Liver (tissue), 8 donors: ENCODE measurements at regions not wholly inside any gene's neighbourhood (a gene's known extent, or its start where the extent isn't known, plus 50 kb on each side); places are given as distances from the start of the nearest gene placed in this dataset.

Source experiments
- DNase-seq: peaks from one replicate; pipeline ENCODE4 v3.0.0-alpha.2; 2017; ENCODE audit warnings: low spot score
- H3K27ac ChIP-seq, 2 donors: one replicate each; pipeline ENCODE4 v1.7.0; 2013; ENCODE audit warnings: inconsistent platforms in 2 of 2, low read length in 2 of 2, control low read depth in 1 of 2, low read depth in 1 of 2, mild to moderate bottlenecking in 1 of 2
- H3K27me3 ChIP-seq, 4 donors: one replicate each; pipeline versions ENCODE4 v1.6.1 to v1.7.0; 2013; ENCODE audit warnings: low read length in 3 of 4, inconsistent platforms in 1 of 4, mild to moderate bottlenecking in 1 of 4, moderate library complexity in 1 of 4; ENCODE audit not compliant: control insufficient read depth in 4 of 4, insufficient read depth in 4 of 4
- H3K36me3 ChIP-seq, 4 donors: one replicate each; pipeline versions ENCODE4 v1.6.1 to v1.7.0; 2013; ENCODE audit warnings: low read length in 3 of 4, mild to moderate bottlenecking in 3 of 4, low read depth in 1 of 4, moderate library complexity in 1 of 4; ENCODE audit not compliant: control insufficient read depth in 4 of 4, insufficient read depth in 3 of 4
- H3K4me1 ChIP-seq, 4 donors: one replicate each; pipeline versions ENCODE4 v1.6.1 to v1.7.0; 2013; ENCODE audit warnings: low read length in 3 of 4, mild to moderate bottlenecking in 3 of 4, moderate library complexity in 1 of 4; ENCODE audit not compliant: control insufficient read depth in 4 of 4, insufficient read depth in 4 of 4
- H3K4me3 ChIP-seq, 3 donors: one replicate each; pipeline versions ENCODE4 v1.6.1 to v1.7.0; 2013; ENCODE audit warnings: low read length in 3 of 3, control low read depth in 1 of 3, low read depth in 1 of 3, mild to moderate bottlenecking in 1 of 3
- H3K9ac ChIP-seq, 2 donors: one replicate each; pipeline ENCODE4 v1.7.0; 2013; ENCODE audit warnings: low read length in 2 of 2, mild to moderate bottlenecking in 2 of 2, moderate library complexity in 2 of 2, control low read depth in 1 of 2, low read depth in 1 of 2
- H3K9me3 ChIP-seq, 4 donors: one replicate each; pipeline versions ENCODE4 v1.6.1 to v1.7.0; 2013; ENCODE audit warnings: low read length in 3 of 4; ENCODE audit not compliant: control insufficient read depth in 4 of 4
- EGR1 ChIP-seq, 2 donors: IDR thresholded peaks; 2 replicates each; pipeline ENCODE4 v1.6.1; 2016 to 2018; ENCODE audit warnings: antibody characterized with exemption in 2 of 2, low read depth in 2 of 2
- FOXA1 ChIP-seq: IDR thresholded peaks from 2 replicates; pipeline ENCODE4 v1.6.1; 2016; ENCODE audit warnings: antibody characterized with exemption
- FOXA2 ChIP-seq: IDR thresholded peaks from 2 replicates; pipeline ENCODE4 v1.6.1; 2016; ENCODE audit warnings: antibody characterized with exemption
- GABPA ChIP-seq, 2 donors: IDR thresholded peaks in 1 of 2; conservative IDR thresholded peaks in 1 of 2; 2 replicates each; pipeline ENCODE4 v1.6.1; 2016; ENCODE audit warnings: antibody characterized with exemption in 2 of 2, mild to moderate bottlenecking in 1 of 2, moderate library complexity in 1 of 2
- HNF4A ChIP-seq, 2 donors: conservative IDR thresholded peaks; 2 replicates each; pipeline ENCODE4 v1.6.1; 2016; ENCODE audit warnings: antibody characterized with exemption in 2 of 2, mild to moderate bottlenecking in 2 of 2
- HNF4G ChIP-seq: IDR thresholded peaks from 2 replicates; pipeline ENCODE4 v1.6.1; 2016; ENCODE audit warnings: antibody characterized with exemption
- JUND ChIP-seq, 2 donors: IDR thresholded peaks; 2 replicates each; pipeline ENCODE4 v1.6.1; 2016; ENCODE audit warnings: antibody characterized with exemption in 2 of 2
- NR2F2 ChIP-seq: IDR thresholded peaks from 2 replicates; pipeline ENCODE4 v1.6.1; 2016; ENCODE audit warnings: antibody characterized with exemption
- RAD21 ChIP-seq, 2 donors: IDR thresholded peaks; 2 replicates each; pipeline ENCODE4 v1.6.1; 2016; ENCODE audit warnings: antibody characterized with exemption in 2 of 2, mild to moderate bottlenecking in 2 of 2
- RXRA ChIP-seq, 2 donors: IDR thresholded peaks; 2 replicates each; pipeline ENCODE4 v1.6.1; 2017 to 2018; ENCODE audit warnings: antibody characterized with exemption in 2 of 2, mild to moderate bottlenecking in 1 of 2
- SP1 ChIP-seq: IDR thresholded peaks from 2 replicates; pipeline ENCODE4 v1.6.1; 2018; ENCODE audit warnings: antibody characterized with exemption, mild to moderate bottlenecking
- TAF1 ChIP-seq: conservative IDR thresholded peaks from 2 replicates; pipeline ENCODE4 v1.6.1; 2016; ENCODE audit warnings: antibody characterized with exemption, mild to moderate bottlenecking
- YY1 ChIP-seq: IDR thresholded peaks from 2 replicates; pipeline ENCODE4 v1.6.1; 2016; ENCODE audit warnings: antibody characterized with exemption, mild to moderate bottlenecking
- WGBS: extraction: QIAGEN DNeasy Blood & Tissue Kit; methylation state at CpG from one replicate; pipeline ENCODE4 v1.1.7; 2013; 5-methylcytosine and 5-hydroxymethylcytosine counted together
- TF ChIP-seq, protein P1 (sequence below): IDR thresholded peaks from 2 replicates; pipeline ENCODE4 v1.6.1; 2016; ENCODE audit warnings: antibody characterized with exemption
- TF ChIP-seq, protein P2 (sequence below): IDR thresholded peaks from 2 replicates; pipeline ENCODE4 v1.6.1; 2016; ENCODE audit warnings: antibody characterized with exemption
- TF ChIP-seq, protein P3 (sequence below): fragments of 150-350 bp; IDR thresholded peaks from 2 replicates; pipeline ENCODE4 v1.5.1; 2017; ENCODE audit warnings: improper control_type of control experiment, low read depth, low read length; ENCODE audit not compliant: missing input control
- TF ChIP-seq, protein P4 (sequence below): IDR thresholded peaks from 2 replicates; pipeline ENCODE4 v1.6.1; 2016; ENCODE audit warnings: antibody characterized with exemption, mild to moderate bottlenecking
- donor health status: healthy.
- donor health status: healthy.
- donor health status: healthy.
- donor health status: healthy.
- donor health status: healthy.

DNA sequence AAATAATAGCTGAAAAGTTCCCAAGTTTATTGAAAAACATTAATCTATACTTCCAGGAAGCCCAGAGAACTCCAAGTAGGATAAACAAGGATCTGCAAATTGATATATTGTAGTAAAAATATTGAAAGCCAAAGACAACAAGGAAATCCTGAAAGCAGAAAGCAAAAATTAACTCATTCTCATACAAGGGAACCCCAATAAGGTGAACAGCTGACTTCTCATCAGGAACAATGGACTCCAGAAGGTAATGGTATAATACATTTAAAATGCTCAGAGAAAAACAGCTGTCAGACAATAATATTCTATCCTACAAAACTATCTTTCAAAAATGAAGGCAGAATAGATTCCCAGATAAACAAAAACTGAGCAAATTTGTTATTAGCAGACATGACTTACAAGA, 138.1 kb upstream of the BMP4 start:
- TF ChIP-seq SP1 (no peak), RAD21 (IDR thresholded peaks at IDR 0.05) (no peak), EGR1 (IDR thresholded peaks at IDR 0.05; ENCODE audit: low read depth in 2 of 2) (no peak), GABPA (IDR thresholded peaks at IDR 0.05 in 1 of 2, conservative IDR thresholded peaks at IDR 0.05 in 1 of 2) (no peak)
- TF ChIP-seq, protein P1, sequence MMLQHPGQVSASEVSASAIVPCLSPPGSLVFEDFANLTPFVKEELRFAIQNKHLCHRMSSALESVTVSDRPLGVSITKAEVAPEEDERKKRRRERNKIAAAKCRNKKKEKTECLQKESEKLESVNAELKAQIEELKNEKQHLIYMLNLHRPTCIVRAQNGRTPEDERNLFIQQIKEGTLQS, result no peak
- Histone ChIP-seq H3K4me1 (no peaks in the 10 kb centered on the region), H3K9me3 (peaks cover 0 to 14% (median 4%) of the 10 kb centered on the region in 4 donors)

DNA sequence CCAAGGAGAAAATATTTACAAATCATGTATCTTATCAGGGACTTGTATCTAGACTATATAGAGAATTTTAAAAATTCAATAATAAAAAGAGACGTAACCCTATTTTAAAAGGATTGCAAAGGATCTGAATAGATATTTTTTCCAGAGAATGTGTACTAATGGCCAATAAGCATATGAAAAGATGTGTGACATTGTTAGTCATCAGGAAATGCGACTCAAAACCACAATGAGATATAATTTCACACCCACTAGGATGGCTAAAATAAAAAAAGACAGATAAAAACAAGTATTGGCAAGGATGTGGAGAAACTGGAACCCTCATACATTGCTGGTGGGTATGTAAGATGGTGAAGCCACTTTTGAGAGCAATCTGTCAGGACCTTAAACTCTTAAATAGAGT, 141.9 kb upstream of the BMP4 start:
- DNase-seq, result no peak
- Histone ChIP-seq H3K4me1 (no peaks in the 10 kb centered on the region), H3K27me3 (peaks cover 0 to 2% (median 0%) of the 10 kb centered on the region in 4 donors), H3K9me3 (peaks cover 0 to 14% (median 1%) of the 10 kb centered on the region in 4 donors), H3K4me3 (no peak overlapping the region), H3K9ac (no peak overlapping the region), H3K27ac (no peak overlapping the region), H3K36me3 (no peaks in the 10 kb centered on the region)
- TF ChIP-seq HNF4G (no peak), RAD21 (IDR thresholded peaks at IDR 0.05) (no peak), EGR1 (IDR thresholded peaks at IDR 0.05; ENCODE audit: low read depth in 2 of 2) (no peak)
- TF ChIP-seq, protein P2, sequence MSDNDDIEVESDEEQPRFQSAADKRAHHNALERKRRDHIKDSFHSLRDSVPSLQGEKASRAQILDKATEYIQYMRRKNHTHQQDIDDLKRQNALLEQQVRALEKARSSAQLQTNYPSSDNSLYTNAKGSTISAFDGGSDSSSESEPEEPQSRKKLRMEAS, result no peak
- WGBS, result 92% methylated on average over 2 of the region's 2 CpGs

More for the DNA sequence above, 138.1 kb upstream of the BMP4 start:
- Histone ChIP-seq H3K36me3 (no peaks in the 10 kb centered on the region), H3K9ac (no peak overlapping the region), H3K27me3 (no peaks in the 10 kb centered on the region), H3K27ac (no peak overlapping the region), H3K4me3 (peak overlapping the region in 1 of 3 donors; percentile 35)
- no peak for DNase-seq

DNA sequence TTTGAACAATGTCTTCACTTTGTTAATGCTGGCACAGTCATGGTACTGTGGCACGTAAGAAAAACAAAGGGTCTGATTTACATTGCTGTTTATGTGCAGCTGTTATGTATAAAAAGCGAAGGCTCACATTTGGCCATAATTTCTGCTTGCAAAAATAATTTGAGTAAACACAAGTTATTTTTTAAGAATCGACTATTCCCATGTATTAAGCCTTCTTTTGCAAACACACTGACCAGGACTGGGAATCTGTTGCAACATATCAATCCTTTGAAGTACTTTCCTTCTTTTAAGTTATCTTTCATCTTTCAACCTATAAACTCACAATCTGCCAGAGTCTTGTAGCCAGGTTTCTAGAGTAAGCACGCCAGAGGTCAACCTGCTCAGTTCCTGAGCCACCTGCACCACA, 145.4 kb upstream of the BMP4 start:
- H3K4me3 ChIP-seq, result no peak overlapping the region

More for the DNA sequence above, 145.4 kb upstream of the BMP4 start:
- Histone ChIP-seq H3K4me1 (no peaks in the 10 kb centered on the region), H3K9me3 (no peaks in the 10 kb centered on the region), H3K9ac (no peak overlapping the region), H3K27me3 (peaks cover 0 to 2% (median 0%) of the 10 kb centered on the region in 4 donors), H3K27ac (no peak overlapping the region), H3K36me3 (no peaks in the 10 kb centered on the region)
- 71% methylated on average over 4 of the region's 4 CpGs for WGBS
- no peak for DNase-seq
- TF ChIP-seq, protein P1, result no peak
- TF ChIP-seq JUND (IDR thresholded peaks at IDR 0.05), result no peak
- no peak for TF ChIP-seq FOXA2
- TF ChIP-seq FOXA1, result no peak
- TF ChIP-seq RAD21 (IDR thresholded peaks at IDR 0.05), result no peak
- no peak for TF ChIP-seq SP1
- TF ChIP-seq EGR1 (IDR thresholded peaks at IDR 0.05; ENCODE audit: low read depth in 2 of 2), result no peak
- TF ChIP-seq, protein P3, sequence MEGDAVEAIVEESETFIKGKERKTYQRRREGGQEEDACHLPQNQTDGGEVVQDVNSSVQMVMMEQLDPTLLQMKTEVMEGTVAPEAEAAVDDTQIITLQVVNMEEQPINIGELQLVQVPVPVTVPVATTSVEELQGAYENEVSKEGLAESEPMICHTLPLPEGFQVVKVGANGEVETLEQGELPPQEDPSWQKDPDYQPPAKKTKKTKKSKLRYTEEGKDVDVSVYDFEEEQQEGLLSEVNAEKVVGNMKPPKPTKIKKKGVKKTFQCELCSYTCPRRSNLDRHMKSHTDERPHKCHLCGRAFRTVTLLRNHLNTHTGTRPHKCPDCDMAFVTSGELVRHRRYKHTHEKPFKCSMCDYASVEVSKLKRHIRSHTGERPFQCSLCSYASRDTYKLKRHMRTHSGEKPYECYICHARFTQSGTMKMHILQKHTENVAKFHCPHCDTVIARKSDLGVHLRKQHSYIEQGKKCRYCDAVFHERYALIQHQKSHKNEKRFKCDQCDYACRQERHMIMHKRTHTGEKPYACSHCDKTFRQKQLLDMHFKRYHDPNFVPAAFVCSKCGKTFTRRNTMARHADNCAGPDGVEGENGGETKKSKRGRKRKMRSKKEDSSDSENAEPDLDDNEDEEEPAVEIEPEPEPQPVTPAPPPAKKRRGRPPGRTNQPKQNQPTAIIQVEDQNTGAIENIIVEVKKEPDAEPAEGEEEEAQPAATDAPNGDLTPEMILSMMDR, result no peak
- no peak for TF ChIP-seq RXRA (IDR thresholded peaks at IDR 0.05)
- no peak for TF ChIP-seq TAF1
- TF ChIP-seq YY1, result no peak
- no peak for TF ChIP-seq NR2F2
- no peak for TF ChIP-seq HNF4A (conservative IDR thresholded peaks at IDR 0.05)
- no peak for TF ChIP-seq GABPA (IDR thresholded peaks at IDR 0.05 in 1 of 2, conservative IDR thresholded peaks at IDR 0.05 in 1 of 2)
- TF ChIP-seq, protein P4, sequence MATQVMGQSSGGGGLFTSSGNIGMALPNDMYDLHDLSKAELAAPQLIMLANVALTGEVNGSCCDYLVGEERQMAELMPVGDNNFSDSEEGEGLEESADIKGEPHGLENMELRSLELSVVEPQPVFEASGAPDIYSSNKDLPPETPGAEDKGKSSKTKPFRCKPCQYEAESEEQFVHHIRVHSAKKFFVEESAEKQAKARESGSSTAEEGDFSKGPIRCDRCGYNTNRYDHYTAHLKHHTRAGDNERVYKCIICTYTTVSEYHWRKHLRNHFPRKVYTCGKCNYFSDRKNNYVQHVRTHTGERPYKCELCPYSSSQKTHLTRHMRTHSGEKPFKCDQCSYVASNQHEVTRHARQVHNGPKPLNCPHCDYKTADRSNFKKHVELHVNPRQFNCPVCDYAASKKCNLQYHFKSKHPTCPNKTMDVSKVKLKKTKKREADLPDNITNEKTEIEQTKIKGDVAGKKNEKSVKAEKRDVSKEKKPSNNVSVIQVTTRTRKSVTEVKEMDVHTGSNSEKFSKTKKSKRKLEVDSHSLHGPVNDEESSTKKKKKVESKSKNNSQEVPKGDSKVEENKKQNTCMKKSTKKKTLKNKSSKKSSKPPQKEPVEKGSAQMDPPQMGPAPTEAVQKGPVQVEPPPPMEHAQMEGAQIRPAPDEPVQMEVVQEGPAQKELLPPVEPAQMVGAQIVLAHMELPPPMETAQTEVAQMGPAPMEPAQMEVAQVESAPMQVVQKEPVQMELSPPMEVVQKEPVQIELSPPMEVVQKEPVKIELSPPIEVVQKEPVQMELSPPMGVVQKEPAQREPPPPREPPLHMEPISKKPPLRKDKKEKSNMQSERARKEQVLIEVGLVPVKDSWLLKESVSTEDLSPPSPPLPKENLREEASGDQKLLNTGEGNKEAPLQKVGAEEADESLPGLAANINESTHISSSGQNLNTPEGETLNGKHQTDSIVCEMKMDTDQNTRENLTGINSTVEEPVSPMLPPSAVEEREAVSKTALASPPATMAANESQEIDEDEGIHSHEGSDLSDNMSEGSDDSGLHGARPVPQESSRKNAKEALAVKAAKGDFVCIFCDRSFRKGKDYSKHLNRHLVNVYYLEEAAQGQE, result no peak
- TF ChIP-seq, protein P2, result no peak
- TF ChIP-seq HNF4G, result no peak
